ENCODE measurements at regions not wholly inside any gene's neighbourhood (a gene's known extent, or its start where the extent isn't known, plus 50 kb on each side); places are given as distances from the start of the nearest gene placed in this dataset.
"Not testable (repeated sequence)": the region's sequence is repeated elsewhere in the genome, so short reads cannot be mapped to it uniquely, and the experiment has no call there.

GRCh38 chr15:84421513-84422181, 179.2 kb upstream of the ZSCAN2 start:
- not testable (repeated sequence) for TF ChIP-seq EZH2 (IDR thresholded peaks at IDR 0.05; ENCODE audit: low read depth); CTCF (conservative IDR thresholded peaks at IDR 0.05)
